Right ventricle myocardium superior (tissue), 1 donor: ENCODE measurements at regions not wholly inside any gene's neighbourhood (a gene's known extent, or its start where the extent isn't known, plus 50 kb on each side); places are given as distances from the start of the nearest gene placed in this dataset.

ENCODE experiments used
- ATAC-seq: fragments of 200-7000 bp; cut with Tn5 transposase; one replicate; pipeline ENCODE4 v1.9.1; 2020; ENCODE audit warnings: mild to moderate bottlenecking; ENCODE audit not compliant: poor library complexity
- DNase-seq: peaks from one replicate; pipeline ENCODE4 v3.0.0-alpha.2; 2020
- intact Hi-C: fragments of 100-400 bp; cut with DNase I; formaldehyde crosslinking; loops from one replicate; pipeline ENCODE4 v1.11.2; 2022
- donor health status: DM: no; HTN: yes; CAD: no; lungs with severe emphysema.

DNA sequence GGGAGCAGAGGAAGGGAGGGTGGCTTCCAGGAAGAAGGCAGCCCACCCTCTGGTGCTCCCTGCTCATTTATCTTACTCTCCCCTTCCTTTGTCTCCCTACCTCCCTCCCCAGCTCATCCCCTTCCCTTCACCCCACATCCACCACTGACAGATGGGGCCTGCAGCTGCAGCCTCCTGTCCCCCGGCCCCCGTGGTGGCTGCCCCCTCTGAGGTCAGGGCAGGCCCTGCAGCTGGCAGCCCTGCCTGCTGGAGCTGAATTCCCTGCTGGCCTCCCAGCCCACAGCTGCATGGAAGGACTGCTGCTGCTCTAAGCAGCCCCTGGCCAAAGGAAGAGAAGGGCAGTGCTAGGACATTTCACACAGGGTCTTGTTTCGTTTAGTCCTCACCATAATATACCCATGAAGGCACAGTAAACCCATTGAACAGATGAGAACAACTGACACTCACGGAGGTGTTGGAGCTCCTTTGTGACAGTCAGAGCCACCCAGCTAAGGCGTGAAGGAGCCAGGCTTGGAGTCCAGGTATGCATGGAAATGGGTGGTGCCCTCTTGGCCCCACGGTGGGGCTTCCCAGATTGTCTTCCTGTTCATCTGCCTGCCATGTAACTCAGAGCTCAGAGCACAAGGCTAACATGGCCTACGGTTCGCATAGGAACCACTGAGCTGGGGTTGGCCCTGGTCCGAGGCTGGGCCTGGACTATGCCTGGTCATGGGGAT, 121.7 kb upstream of the PRR20G start:
- ATAC-seq (no peak), DNase-seq (no peak)
- intact Hi-C loops = no loop called here

DNA sequence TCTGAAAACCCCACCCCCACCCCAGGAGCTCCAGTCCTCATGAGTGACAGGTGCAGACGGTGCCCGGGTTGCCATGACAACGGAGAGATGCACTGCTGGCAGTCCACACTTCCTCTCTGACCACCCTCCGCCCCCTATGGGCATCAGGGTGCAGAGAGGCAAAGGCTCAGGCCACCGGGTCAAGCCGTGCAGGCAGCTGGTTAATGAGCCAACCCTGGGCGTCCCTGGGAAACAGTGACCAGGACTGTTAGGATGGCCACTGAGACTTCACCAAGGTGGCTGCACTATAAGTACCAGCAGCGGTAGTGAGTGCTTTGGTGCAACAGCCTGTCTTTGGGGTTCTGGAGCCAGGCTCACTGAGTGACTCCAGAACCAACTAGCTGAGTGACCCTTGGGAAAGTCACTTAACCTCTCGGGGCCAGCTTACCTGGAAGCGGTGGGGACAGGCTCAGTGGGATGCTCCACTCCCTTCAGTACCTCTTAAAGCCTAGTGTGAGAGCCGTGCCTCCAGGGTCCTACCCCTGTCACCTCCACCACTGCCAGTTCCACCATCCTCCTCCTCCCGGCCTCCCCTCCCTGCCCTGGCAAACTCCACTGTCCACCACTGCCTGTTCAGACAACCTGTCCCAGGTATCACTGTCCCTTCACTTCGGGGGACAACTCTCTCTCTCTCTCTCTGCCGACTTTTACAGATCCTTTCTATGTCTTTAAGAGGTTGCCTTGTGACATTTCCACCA, 121.0 kb upstream of the PRR20G start:
- intact Hi-C loops = no loop called here
- no peak for ATAC-seq
- DNase-seq = no peak

DNA sequence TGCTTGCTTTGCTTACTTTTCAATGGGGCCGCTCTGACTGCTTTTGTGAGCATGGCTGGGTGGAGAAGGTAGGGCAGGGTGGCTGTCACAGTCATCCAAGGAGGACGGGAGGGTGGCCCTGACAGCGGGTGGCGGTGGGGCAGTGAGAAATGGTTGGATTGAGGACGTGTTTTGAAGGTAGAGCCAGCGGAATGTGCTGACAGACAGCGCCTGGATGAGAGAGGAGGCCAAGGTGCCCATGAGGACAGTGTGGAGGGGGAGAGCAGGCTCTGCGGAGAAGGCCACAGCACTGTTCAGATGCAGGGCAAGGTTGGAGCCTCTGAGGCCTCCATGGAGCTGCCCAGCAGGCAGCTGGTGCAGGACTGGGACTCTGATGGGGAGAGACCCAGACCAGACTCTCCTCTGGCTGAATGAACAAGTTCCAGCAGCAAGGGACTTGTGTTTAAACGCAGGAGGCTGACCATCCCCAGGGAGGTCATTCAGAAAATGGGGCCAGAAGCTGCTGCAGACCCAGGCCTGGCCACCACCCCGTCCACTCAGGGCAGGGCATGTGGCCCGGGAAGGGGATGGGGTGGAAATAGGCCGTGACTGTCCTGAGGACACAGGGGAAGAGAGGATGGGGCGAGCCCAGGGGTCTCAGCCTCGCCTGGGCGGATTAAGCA, 120.3 kb upstream of the PRR20G start:
- no peak for ATAC-seq
- intact Hi-C loops = no loop called here
- DNase-seq = no peak

DNA sequence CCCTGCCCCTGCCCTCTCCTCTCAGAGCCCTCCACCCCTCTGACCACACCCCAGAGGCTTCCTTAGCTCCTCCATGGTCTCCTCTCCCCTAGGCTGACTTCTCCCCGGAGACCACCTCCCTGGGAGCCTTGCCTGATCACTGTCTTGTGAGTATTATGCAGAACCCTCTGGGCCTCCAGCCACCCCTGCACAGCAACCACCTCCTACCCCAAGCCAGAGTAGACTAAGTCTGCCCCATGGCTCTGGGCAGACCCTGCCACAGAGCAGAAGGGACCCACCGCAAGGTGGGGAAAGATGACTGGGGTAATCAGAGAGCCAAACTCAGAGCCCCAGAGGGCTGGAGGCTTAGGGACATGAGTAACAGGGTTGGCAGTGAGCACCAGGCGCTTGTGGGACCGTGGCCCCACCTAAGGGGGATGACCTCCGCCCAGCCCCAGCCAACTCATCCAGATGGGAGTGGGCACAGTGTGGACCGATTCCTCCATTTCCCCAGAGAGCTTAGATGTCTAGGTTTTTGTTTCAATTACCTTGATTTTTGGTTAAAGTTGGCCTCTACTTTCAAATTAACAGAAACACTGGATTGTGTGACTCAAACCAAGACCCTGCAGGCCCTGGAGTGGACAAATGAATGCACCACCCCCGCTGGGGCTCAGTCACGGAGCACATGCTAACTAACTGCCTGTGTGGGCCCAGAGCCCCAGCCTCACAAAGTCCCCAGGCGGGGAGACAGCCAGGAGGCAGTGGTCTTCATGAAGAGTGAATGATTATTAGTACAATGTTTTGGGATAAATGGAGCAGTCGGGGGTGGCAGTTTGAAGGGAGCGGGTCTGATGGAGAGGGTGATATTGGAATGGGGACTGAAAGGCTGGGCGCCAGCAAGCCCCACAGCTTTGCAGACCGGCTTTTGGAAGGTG, 119.4 kb upstream of the PRR20G start:
- intact Hi-C loops = no loop called here
- no peak for DNase-seq
- ATAC-seq = no peak

DNA sequence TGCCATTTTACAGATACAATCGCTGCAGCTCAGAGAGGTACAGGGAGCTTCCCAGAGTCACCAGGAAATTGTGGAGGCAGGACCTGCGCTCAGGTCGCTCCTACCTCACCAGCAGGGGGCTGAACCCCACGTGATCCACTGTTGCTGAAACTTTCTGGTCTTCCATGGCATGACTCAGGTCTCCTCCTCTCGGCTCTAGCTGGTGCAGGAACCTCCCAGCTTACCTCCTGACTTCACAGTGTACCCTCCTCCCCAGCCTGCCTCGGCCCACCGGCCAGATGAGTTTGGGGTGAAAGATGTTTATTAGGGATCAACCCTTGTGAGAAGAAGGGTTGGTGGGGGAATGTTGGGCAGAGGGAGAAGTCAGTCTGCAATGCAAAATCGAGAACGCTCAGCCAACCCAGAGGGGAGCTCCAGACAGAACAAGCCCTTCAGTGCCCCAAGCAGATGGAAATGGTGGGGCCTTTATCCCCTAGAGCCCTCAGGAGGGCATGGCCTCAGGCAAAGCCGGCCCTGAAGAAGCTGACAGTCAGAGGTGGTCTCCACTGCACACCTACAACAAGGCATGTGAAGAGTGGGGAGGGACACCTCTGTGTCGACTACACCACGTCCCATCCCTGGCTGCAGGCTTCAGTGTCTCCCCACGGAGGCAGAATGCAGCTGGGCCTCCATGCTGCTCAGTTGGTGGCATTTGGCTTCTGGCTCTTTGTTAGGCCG, 118.6 kb upstream of the PRR20G start:
- no peak for ATAC-seq
- intact Hi-C loops = no loop called here
- DNase-seq = no peak

DNA sequence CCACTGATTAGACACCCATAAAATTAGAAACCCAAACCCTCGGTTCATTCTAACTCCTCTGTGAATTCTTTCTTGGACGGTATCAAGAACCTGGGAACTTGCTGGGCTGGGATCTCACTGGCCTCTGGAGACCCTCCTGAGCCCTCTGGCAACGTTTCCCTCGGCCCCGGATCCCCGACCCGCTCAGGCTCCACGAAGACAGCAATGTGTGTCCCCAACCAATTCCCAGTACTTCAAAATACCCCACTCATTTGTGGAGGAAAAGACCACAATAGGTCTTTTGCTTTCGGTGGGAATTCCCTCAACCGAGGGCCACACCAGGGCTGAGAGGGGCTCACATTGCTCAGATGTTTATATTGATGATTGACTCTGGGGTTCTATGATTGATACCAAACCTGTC, 117.9 kb upstream of the PRR20G start:
- DNase-seq (no peak), ATAC-seq (no peak)
- intact Hi-C loops = no loop called here

DNA sequence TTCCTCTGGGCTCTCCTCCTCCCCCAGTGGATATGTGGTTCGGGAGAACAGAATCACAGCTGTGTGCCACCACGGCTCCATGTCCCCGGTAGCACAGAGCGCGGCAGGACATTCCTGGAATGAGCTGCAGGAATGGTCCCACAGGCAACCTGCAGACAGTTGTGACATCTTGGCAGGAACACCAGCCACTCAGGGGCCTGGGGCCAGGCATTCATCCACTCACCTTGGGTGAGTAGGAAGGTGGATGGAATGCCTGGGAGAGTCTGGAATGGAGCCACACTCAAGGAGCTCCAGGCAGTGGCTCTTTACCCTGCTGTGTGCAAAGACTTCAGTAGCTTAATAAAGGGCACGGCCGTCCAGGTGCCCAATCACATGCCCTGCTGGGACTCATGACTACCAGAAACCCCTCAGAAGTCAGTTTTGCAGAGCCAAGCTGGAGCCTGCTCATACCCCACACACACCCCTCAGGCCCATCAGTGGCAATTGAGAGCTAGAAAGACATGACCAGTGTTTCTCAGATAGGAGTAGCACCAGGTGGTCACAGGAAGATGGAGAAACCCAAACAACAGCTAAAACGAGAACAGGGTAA, 117.3 kb upstream of the PRR20G start:
- DNase-seq (no peak), ATAC-seq (no peak)
- intact Hi-C loops = no loop called here

DNA sequence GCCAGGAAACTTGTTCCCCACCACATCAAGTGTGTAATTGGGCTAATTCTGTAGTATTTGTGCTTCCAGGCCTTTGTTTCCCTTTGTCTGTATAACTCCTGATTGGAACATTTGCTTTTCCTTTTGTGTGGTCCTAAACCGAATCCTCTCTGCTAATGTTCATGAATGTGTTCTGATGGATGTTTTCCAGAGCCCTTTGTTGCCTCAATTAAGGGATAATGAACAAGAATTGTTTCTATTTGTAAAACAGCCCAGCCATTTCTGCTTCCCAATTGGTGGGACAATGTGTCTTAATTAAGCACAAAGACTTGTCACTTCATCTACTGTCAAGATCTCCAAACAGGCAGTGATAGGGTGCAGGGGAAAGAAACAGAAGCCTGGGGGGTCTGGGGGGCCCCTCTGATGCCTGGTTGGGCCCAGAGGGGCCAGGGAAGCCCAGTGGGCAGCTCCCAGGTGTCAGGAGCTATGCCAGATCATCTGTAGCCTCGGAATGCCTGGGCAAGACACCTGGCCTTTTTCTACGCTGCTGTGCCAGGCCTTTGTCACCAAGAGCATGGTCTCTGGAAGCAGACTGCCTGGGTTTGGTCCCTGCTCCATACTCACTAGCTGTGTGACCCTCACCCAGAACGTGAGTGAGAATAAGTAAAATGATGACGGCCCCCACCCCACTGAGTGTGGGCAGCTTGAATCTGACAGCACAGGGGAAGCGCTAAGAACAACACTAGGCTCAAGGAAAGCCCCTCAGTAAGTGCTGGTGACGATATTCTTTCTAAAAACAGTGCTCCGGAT, 116.6 kb upstream of the PRR20G start:
- intact Hi-C loops = no loop called here
- ATAC-seq (no peak), DNase-seq (no peak)

DNA sequence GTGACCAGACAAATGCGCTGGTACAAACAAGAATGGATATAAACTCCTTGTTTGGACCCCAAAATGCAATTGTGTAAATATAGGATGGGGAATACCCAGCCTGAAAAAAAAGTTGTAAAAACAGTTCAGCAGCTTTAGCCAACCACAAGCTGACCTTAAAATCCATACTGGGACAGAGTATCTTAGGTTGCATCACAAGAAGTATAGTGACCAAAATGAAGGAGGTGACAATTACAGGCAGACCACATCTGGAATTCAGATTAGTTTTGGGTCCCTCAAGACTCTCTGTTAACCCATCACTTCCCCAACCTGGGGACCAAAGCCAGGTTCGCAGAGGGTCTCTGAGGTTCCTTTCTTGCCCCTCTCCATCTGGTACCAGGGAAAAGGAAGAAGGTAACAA, 115.9 kb upstream of the PRR20G start:
- ATAC-seq (no peak), DNase-seq (no peak)
- intact Hi-C loops = no loop called here

DNA sequence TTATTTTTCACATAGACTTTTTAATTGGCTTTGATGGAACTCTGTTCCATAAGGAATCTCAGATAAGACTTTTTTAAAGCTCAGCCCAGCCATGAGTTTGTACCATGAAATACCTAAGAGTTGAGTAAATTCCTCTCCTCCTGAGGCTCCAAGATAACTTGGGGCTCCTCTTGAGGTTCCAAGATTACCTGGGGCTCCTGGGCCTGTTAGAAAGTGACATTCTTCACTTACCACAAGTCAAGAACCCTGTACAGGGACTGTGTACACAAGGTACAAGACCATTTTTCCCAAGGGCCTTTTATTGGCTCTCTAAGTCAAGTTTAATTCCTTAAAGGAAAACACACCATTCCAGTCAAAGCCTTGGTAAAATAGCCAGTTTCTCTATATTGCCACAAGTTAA, 111.3 kb upstream of the PRR20G start:
- intact Hi-C loops = no loop called here
- no peak for ATAC-seq
- no peak for DNase-seq

DNA sequence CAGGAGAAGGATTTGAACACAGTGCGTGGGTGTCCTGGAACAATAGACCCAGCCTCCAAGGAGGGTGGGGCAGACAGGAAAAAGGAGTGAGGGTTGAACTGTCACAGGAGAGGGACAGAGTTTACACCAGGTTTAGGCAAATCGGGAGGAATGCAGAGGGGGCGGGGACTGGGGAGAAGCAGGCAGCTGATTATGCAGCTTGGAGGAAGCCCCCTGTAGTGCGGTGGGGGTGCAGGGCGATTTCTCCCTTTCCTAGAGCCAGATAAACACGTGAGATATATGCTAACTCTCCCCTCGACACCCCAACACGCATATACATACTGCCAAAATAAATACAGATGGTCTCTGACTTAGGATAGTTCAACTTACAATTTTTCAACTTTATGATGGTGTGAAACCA, 108.6 kb upstream of the PRR20G start:
- ATAC-seq (no peak), DNase-seq (no peak)
- intact Hi-C loops = no loop called here

DNA sequence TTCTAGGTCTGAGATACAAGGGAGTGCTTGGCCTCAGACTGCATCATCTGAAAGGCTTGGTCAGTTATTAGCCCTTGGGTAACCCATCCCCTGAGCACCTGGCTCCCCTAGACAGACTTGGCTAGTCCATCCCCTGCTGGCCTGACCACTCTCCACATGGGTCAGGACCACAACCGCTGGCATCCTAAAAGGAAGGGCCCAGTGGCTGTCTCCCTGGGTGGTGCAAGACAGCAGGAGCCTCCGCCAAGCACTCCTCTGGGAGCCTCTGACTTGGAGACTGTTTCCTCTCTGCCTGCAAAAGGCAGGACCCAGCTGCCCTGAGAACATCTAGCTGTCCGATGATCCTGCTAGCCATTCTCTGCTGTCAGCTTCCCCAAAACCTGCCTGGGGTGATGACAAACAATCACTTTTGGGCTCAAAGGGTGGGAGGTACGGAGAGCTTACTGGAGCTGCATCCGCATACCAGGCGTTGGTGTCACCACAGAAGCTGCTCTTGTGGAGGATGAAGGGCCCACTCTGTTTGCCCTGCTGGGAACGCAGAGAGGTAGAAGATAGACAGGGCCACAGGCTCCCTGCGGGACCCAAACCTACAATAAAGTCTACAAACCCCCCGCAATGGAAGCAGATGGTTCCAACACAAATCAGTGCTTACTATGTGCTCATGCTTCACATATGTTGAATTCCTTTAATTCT, 108.0 kb upstream of the PRR20G start:
- ATAC-seq (no peak), DNase-seq (no peak)
- intact Hi-C loops = no loop called here

DNA sequence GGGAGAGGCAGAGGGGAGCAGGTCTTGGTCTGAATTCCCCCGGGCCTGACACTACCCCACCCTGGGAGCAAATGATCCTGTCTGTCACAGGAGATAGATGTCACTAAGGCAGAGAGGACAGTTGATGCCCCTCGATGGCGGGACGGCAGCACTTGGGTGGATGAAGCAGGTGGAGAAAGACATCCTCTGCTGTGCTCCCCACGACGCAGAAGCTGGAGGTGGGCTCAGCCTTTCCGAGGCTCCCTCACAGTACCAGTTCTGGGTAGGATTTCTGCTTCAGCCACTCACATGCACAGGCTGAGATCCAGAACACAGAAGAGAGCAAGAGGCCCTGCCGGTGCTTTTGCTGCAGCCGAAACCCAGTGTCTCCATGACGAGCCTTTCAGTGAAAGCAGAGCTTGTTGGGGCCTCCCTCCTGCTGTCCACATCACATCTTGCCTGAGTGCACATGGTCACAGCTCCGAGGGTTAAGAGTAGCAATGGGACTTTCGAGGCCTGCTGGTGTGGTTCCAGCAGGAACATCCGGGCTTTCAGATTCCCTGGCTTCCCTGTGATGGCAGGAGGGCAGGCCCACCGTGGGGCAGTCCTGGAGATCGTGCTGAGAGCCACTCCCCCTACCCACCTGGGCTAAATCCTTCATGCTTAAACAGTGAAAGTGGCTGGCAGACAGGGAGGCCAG, 107.3 kb upstream of the PRR20G start:
- DNase-seq (no peak), ATAC-seq (no peak)
- intact Hi-C loops = no loop called here

DNA sequence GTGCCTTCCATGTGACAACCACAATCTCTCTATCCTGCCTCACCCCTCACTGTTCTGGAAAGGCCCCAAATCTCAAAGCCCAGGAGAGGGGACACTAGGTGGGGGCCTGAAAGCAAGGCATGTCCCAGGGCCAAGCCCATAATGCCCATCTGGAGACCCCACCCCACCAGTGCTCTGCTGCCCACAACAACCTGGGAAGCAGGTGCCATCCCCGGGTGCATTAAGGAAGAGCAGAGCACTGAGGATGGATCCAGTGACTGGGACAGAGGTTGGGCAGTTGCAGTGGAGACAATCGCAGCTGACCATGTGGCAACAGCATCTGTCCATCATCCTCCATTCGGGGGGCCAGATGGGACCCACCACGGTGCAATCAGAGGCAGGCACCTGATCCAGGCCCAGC, 106.2 kb upstream of the PRR20G start:
- ATAC-seq (no peak), DNase-seq (no peak)
- intact Hi-C loops = no loop called here

DNA sequence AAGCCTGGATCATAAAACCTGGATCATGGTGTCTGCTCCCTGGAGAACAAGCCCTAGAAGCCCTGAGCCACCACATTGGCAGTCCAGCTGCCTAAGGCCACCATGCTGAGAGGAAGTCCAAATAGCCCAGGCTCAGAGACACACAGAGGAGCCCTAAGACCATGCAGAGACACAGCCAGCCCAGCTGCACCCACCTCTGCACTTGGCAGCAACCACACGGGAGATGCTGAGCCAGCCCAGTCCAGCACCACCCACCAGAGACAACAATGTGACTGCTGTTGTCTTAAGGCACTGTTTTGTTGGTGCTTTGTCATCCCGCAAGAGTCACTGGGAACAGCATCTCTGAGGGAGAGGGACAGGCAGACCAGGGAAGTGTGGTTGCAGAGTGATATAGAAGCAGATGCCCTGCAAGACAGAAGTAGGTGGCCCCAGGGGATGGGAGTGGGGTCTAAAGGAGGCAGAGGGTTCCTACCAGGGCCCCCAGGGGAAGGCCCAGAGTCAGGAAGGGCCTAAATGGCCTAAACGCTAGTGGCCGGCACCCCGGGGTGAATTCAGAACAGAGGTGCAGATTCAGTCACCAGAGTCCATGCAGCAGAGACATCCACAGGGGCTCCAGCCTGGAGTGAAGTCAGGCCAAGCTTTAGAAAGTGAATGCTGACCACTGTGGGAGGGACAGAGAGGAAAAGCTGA, 105.4 kb upstream of the PRR20G start:
- no peak for ATAC-seq
- DNase-seq = no peak

DNA sequence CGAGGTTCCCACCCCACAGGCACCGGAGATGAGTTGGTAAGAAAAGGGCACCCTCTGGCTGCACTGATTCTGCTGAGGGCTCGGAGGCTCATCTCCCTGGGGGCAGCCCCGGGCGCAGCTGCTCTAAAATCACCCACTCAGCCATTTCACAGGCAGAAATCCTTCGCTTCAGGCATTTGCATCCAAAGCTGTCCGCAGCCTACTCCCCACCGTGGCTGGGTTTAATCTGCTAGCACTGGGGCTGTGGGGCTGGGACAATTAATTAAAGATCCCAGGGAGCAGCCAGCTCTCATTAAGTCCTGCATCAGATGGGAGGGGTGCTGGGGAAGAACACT, 104.3 kb upstream of the PRR20G start:
- intact Hi-C loops = no loop called here
- no peak for ATAC-seq
- DNase-seq = no peak

More for the DNA sequence above, 105.4 kb upstream of the PRR20G start:
- intact Hi-C loops = no loop called here
